ENCODE measurements at regions not wholly inside any gene's neighbourhood (a gene's known extent, or its start where the extent isn't known, plus 50 kb on each side); places are given as distances from the start of the nearest gene placed in this dataset.

DNA sequence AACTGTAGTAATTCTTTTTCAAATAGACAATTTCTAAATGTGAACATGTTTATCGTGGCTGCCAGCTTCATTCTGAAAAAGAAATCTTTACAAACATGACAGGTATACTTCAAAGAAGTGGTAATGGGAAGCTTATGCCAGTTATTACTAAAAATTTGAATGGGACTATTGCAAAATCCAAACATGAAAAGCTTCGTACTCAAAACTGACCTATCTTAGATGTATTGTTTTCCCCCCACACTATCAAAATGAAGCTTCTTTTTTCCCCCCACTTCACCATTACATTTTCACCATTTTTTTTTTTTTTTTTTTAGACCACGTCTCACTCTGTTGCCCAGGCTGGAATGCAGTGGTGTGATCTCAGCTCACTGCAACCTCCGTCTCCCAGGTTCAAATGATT, 50.4 kb upstream of the SERTAD2 start:
- no peak for DNase-seq (ENCODE audit: low read depth)

GRCh38 chr2:64704996-64705395, 51.3 kb upstream of the SERTAD2 start:
- DNase-seq (ENCODE audit: low read depth) = no peak

DNA sequence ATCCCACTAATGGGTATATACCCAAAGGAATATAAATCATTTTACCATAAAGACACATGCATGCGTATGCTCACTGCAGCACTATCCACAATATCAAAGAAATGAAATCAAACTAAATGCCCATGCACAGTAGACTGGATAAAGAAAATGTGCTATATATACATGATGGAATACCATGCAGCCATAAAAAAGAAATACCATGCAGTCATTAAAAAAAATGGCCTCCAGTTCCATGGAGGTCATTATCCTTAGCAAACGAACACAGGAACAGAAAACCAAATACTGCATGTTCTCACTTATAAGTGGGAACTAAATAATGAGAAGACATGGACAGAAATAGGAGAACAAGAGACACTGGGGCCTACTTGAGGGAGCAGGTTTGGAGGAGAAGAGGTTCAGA, 53.6 kb upstream of the SERTAD2 start:
- no peak for DNase-seq (ENCODE audit: low read depth)

DNA sequence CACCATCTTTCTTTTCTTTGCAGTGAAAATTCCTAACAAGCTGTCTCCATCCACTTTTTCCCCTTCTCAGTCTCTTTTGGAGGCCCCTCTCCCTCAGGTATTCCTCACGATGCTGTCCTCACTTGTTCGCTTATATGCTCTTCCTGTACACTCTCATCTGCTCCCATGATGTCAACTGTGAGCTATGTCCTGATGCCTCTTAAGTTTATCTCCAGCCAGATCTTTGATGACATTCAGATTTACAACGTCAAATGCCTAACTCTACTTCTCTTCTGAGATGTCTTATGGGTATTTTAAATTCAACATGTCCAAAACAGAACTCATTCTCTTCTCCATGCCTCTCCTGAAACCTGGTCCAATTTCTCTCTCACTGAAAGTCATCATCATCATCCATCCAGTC, 55.1 kb upstream of the SERTAD2 start:
- DNase-seq (ENCODE audit: low read depth) = no peak

DNA sequence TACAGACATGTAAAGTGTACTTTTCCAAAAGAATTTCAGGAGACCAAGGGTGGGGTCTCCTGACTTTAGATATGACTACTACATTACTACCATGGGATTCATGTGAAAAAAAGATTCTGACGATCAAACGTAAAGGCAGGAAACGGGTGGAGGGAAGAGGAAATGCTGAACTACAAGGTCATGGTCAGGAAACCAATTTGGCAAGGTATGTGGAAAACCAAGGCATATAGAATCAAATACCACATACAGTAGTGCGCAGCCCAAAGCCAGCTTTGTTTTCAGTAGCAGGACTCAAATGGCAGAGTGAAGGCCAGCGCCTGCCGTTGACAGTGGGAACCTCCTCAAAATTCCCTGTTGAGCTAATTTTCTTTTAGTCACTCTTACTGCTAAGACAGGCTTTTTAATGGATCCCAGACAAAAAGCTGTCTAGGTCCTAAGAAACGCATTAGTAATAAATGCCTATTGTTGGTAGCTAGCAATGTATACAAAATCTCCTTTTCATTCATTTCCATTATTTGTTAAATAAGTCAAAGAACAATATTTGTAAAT, 57.6 kb upstream of the SERTAD2 start:
- no peak for DNase-seq (ENCODE audit: low read depth)

DNA sequence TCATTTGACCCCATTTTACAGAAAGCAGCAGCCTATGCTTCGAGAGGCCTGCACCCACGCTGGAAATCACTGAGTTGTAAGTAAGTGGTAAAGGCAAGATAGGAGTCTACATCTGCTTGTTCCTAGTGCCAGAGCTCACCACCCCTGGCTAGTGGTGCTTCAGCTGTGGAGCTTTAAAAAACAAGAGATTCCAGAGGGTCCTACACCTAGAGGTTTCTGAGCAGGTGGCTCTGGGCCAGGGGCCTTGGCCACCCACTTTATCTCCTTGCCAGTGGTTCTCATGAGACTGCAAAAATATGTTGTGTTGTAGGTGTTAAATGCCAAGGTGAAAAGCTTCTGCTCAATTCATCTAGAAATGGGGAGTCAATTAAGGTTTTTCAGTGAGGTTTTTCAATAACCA, 60.0 kb upstream of the SERTAD2 start:
- no peak for DNase-seq (ENCODE audit: low read depth)

DNA sequence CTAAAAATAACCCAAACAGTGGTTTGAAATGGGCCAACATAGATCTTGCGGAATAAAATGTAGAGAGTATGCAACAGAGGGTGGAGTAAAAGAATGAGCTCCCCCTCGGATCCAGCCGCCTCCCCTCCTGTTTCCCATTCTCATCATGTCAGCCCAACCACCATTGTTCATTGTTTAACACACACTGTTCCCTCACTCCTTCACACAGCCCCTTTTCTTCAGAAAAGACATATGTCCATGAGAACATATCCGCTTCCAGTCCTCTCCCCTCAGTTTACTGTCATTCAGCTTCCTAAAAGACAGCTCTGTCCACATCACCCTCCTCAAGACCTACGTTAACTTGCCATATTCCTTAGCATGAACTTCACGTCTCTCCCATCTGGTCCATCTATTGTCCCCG, 62.9 kb upstream of the SERTAD2 start:
- no peak for DNase-seq (ENCODE audit: low read depth)

DNA sequence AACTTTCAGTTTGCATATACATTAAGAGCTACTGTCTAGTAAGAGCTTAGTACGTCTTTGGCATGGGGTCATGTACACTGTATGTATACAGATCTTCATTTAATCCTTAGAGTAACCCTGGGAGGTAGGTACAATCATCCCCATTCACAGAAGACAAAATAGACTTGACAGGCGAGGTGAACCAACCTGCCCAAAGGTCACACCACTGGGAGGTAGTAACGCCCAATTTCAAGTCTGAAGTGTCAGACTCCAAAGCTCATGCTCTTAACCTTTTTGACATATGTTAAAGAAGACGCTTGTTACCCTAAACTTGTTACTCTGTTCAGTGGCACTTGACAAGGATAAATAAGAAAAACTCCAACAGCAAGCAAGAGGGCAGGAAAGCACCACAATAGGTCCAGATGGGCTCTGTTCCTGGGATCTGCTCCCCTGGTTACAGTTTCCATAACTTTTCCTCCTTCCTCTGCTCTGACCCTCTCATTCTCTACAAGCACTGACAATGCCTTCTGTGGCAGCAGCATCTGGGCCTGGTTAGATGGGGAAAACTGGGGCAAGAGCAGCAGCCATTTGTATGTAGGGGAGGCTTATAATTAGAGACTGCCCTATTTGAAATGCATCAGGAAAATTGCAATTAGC, 64.7 kb upstream of the SERTAD2 start:
- no peak for DNase-seq (ENCODE audit: low read depth)

- no peak for DNase-seq (ENCODE audit: low read depth)
These were observed 67.0 kb upstream of the SERTAD2 start for GRCh38 chr2:64720535-64721319.

- DNase-seq (ENCODE audit: low read depth) = no peak
These were observed 67.6 kb upstream of the SERTAD2 start for GRCh38 chr2:64721320-64721623.

DNA sequence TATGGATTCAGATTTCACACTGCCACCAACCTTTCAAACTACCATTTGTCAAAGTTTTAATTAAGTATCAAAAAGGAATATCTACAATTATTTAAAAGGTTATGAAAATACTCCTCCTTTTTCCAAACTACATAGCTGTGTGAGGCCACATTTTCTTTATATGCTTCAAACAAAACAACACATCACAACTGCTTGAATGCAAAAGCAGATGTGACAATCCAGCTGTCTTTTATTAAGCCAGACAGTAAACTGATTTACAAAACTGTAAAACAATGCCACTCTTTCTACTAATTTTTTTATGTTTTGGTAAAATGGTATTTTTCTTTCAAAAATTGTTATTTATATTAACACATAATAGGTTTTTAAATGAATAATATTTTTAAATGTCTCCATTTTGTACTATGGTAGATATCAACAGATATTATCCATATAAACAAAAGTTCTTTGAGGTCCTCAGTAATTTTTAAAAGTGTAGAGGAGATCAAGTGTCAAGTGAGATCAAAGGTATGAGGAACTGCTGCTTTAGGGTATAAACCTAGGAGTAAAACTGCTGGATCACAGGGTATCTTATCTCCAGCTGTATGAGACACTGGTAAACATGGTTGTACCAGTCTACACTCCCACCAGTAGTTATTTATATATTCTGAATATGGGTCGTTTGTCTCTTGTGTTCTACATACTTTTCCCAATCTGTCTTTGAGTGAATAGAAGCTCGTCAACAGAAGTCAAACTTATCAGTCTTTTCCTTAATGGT, 68.8 kb upstream of the SERTAD2 start:
- DNase-seq (ENCODE audit: low read depth) = no peak

DNA sequence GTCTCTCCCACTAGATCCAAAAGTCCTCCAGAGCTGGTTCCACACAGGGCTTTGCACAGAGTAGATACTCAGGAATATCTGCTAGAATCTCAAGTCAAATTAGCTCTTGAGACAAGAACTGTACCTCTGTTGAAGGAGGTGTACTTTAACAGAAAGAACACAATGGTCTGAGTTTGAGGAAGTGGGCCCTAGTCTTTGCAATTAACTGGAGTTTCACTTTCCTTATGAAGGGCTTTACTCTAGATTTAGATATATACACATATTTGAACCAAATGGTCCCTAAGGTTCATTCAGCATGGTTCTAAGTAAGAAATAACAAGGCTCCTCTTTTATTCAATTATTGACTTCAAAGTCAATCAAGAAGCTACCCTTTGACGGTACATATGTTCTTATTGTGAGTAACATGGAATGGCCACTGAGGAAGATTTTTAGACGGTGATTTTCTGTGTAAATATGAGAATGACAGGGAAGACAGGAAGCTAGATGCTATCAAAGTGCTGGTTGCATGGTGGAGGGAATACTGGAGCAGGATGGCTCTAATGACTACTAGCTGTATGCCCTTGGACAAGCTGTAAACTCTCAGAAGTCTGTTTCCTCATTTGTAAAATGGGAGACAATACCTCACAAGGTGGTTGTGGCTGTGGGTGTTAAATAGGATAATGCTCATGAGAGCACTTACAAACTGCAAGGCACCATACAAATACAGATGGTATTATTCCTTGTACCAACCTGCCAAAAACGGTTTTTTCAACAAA, 73.5 kb upstream of the SERTAD2 start:
- DNase-seq (ENCODE audit: low read depth) = no peak

DNA sequence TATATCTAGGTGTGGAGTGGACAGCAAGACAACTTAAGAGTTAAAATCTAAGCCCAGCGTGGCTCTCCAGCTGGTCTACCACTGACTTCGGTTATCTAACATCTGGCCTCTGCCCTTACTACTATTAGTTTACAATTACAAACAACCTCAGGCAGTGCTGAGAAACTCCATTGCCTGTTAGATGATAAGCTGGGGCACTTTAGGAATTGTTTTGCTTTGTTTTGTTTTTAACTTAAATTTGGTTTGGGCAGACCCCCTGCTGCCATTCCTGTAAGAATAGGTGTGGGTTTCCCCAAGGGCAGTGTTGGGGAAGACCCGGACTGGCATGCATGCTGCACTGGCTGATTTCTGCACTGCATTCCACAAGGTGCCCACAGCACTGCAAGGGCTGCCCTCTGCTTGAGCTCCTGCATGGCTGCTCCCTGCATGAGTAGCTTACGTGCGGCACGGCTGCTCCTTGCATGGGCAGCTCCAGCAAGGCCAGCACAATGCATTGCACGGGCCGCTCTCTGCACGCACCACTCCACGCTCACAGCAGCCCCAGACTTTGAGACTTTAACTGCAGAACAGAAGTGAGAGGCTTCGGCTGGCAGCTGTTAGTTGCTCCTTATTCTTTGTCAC, 74.2 kb upstream of the SERTAD2 start:
- DNase-seq (ENCODE audit: low read depth) = no peak

DNA sequence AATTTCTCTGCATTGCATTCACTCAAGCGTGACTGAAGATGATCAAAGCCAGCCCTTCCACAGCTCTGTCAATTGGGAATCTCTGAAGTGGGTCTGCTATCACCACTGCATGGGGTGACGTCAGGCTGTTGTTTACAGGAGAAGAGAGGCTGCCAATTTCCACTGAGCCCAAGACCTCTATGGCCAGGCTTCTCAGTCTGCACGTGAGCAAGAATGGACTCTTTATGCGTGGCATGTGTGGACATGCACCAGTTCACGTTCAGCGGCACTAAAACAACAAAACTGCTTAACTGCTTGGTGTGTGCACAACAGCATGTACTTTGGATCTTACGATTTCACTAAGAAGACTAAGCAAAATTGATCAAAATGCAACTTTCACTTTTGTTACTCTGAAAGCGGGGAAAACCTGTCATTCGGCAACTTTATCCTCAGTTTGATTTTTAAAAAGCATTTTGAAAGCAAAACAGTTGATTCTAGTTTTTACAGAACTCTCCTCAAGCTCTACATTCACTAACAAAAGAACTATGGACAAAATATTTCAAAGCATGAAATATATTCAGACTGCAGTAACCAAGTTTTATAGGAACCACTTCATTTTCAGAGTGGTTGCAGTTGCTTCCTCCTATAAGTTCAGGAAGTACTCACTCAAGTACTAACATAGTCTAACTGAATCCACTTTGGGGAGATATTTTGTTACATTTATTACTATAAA, 77.0 kb upstream of the SERTAD2 start:
- no peak for DNase-seq (ENCODE audit: low read depth)

DNA sequence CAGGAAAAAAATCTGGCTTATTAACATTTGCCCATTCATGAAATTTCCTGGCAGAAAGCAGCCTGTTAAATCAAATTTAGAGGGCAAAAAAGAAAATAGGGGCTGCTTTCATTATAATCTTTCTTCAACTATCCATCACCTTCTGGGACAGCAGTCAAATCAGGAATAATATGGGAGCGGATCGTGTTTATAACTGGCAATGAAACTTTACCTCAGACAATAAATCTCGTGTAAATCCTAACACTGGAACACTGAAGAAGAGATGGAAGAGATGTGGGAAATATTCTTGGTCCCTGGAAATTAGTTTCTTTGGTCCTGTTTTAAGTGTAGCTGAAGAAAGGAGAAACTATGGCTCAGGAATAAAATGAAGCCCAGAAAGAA, 77.5 kb upstream of the SERTAD2 start:
- no peak for DNase-seq (ENCODE audit: low read depth)

- DNase-seq (ENCODE audit: low read depth) = no peak
These were observed 78.0 kb upstream of the SERTAD2 start for GRCh38 chr2:64731746-64732145.

- no peak for DNase-seq (ENCODE audit: low read depth)
These were observed 78.4 kb upstream of the SERTAD2 start for GRCh38 chr2:64732146-64732545.

DNA sequence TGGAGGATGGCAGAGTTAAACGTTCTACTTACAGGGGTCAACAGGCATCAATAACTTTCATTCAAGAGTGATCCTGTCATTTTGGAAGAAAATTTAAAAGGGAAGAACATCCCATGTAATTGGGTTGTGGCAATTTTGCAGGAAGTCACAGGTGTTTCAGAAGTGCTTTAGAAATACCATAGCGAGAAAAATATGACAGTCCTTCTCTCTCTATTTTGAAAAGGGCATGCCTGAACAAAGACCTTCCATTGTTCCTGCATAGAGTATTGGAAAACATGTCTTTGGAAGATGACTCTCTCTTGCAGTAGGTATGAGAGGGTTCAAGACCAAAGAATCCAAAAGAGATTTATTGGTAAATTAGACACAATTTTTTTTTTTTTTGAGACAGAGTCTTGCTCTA, 81.8 kb upstream of the SERTAD2 start:
- DNase-seq (ENCODE audit: low read depth) = no peak

- no peak for DNase-seq (ENCODE audit: low read depth)
These were observed 83.8 kb upstream of the SERTAD2 start for GRCh38 chr2:64737547-64737946.

DNA sequence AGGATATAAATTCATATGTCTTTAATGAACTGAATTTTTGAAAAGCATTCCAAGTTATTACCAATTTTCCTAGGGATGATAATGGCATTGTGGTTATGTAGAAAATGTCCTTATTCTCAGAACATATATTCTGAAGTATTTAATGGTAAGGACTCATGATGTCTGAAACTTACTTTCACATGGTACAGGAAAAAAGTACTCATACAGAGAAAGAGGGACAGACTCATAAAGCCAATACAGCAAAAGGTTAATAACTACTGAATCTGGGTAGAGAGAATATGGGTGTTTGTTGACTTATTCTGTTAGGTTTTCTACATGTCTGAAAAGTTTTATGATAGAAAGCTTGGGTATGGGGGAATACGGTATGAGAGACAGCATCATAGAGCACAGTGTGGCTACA, 84.3 kb upstream of the SERTAD2 start:
- no peak for DNase-seq (ENCODE audit: low read depth)

GRCh38 chr2:64742678-64743077, 89.0 kb upstream of the SERTAD2 start:
- DNase-seq (ENCODE audit: low read depth) = no peak

Measured in stimulated activated CD8-positive, alpha-beta memory T cell treated with anti-CD3 and anti-CD28 coated beads, Interleukin-15, amount 100 ng/mL, for 24 hours (primary cell).